HCT116 (cell line): ENCODE measurements at regions not wholly inside any gene's neighbourhood (a gene's known extent, or its start where the extent isn't known, plus 50 kb on each side); places are given as distances from the start of the nearest gene placed in this dataset.

Experiments used
- ATAC-seq: fragments of 200-7000 bp; cut with Tn5 transposase; 2 replicates; pipeline ENCODE4 v1.9.1; 2020; ENCODE audit warnings: mild to moderate bottlenecking, moderate library complexity
- BruUV-seq: library from RNA; stranded (reverse); fragments of 400-500 nt; replicated peaks from 2 replicates; lab custom pipeline; 2021; lab: Mats Ljungman, UMichigan
- CTCF ChIA-PET: fragments of 300-600 bp; sonication (Branson Sonifier 250); formaldehyde crosslinking; loops from one replicate; lab custom pipeline; 2021; ENCODE audit warnings: antibody characterized with exemption; lab: Charles Lee
- POLR2A ChIA-PET: fragments of 300-600, 350-600 bp; sonication (Branson Sonifier 250); formaldehyde crosslinking; loops from one replicate; lab custom pipeline; 2021; ENCODE audit warnings: antibody characterized with exemption; lab: Charles Lee
- RAD21 ChIA-PET, 2 experiments: fragments of 300-600 bp; sonication (Branson Sonifier 250); formaldehyde crosslinking; loops; one replicate each; lab custom pipeline; 2023; ENCODE audit warnings: low total read pairs in 2 of 2; ENCODE audit not compliant: uncharacterized antibody in 2 of 2, unreplicated experiment in 2 of 2, low non-redundant PET in 1 of 2; lab: Charles Lee
- DNase-seq: peaks from one replicate; pipeline ENCODE4 v3.0.0-alpha.2; 2010; ENCODE audit warnings: low read depth, low spot score
- H2AFZ ChIP-seq: fragments of 200-600 bp; shearing (Covaris generic), sonication (generic); 2 replicates; pipeline ENCODE4 v1.6.1; 2017; ENCODE audit warnings: low read depth, mixed run types, mixed read lengths, antibody characterized with exemption, low read length; ENCODE audit not compliant: poor library complexity, severe bottlenecking
- H3K27ac ChIP-seq: 2 replicates; pipeline ENCODE4 v1.5.1; 2012; ENCODE audit warnings: low read depth, low read length
- H3K27me3 ChIP-seq: fragments of 200-600 bp; sonication (generic); 2 replicates; pipeline ENCODE4 v1.6.1; 2016; ENCODE audit warnings: mixed run types, low read length, mixed read lengths; ENCODE audit not compliant: insufficient read depth
- H3K36me3 ChIP-seq, 2 experiments: fragments of 200-500 bp in 1 of 2; fragments of 200-600 bp in 1 of 2; sonication (Bioruptor generic) in 1 of 2; sonication (generic) in 1 of 2; 2 replicates each; pipeline versions ENCODE4 v1.5.1 to v1.6.1; 2014 to 2016; ENCODE audit warnings: low read length in 2 of 2, inconsistent platforms in 1 of 2, mixed read lengths in 1 of 2, mixed run types in 1 of 2; ENCODE audit not compliant: insufficient read depth in 2 of 2, control insufficient read depth in 1 of 2
- H3K4me1 ChIP-seq, 2 experiments: fragments of 200-600 bp in 1 of 2; sonication (generic) in 1 of 2; 2 replicates each; pipeline versions ENCODE4 v1.5.1 to v1.6.1; 2012 to 2017; ENCODE audit warnings: low read length in 2 of 2, inconsistent platforms in 1 of 2, mild to moderate bottlenecking in 1 of 2, mixed read lengths in 1 of 2, mixed run types in 1 of 2, moderate library complexity in 1 of 2; ENCODE audit not compliant: insufficient read depth in 2 of 2, control insufficient read depth in 1 of 2
- H3K4me2 ChIP-seq: fragments of 200-600 bp; sonication (generic); 2 replicates; pipeline ENCODE4 v1.6.1; 2017; ENCODE audit warnings: mixed run types, low read length, mixed read lengths
- H3K4me3 ChIP-seq, 2 experiments: fragments of 200-600 bp in 1 of 2; sonication (generic) in 1 of 2; replicated peaks in 1 of 2; 2 replicates each; pipeline ENCODE4 v1.5.1; 2011 to 2016; ENCODE audit warnings: low read length in 2 of 2, control low read depth in 1 of 2, low read depth in 1 of 2, mild to moderate bottlenecking in 1 of 2, mixed read lengths in 1 of 2, mixed run types in 1 of 2
- H3K79me2 ChIP-seq: fragments of 200-600 bp; sonication (generic); 2 replicates; pipeline ENCODE4 v1.6.1; 2017; ENCODE audit warnings: mild to moderate bottlenecking, mixed run types, low read length, moderate library complexity, mixed read lengths; ENCODE audit not compliant: insufficient read depth
- H3K9ac ChIP-seq: fragments of 200-600 bp; sonication (generic); 2 replicates; pipeline ENCODE4 v1.6.1; 2016; ENCODE audit warnings: low read length, mixed read lengths
- H3K9me2 ChIP-seq: fragments of 200-600 bp; sonication (generic), shearing (Covaris generic); 2 replicates; pipeline ENCODE4 v1.6.1; 2017; ENCODE audit warnings: mixed run types, mild to moderate bottlenecking, moderate library complexity; ENCODE audit not compliant: insufficient read depth
- H3K9me3 ChIP-seq, 2 experiments: fragments of 200-500 bp in 1 of 2; fragments of 200-600 bp in 1 of 2; sonication (Bioruptor generic) in 1 of 2; sonication (generic) in 1 of 2; 2 replicates each; pipeline ENCODE4 v1.6.1; 2014 to 2017; ENCODE audit warnings: low read length in 2 of 2, mixed read lengths in 2 of 2, inconsistent platforms in 1 of 2, low read depth in 1 of 2, mild to moderate bottlenecking in 1 of 2, mixed run types in 1 of 2, moderate library complexity in 1 of 2; ENCODE audit not compliant: control insufficient read depth in 1 of 2, insufficient read depth in 1 of 2
- H4K20me1 ChIP-seq: fragments of 200-600 bp; sonication (generic), shearing (Covaris generic); 2 replicates; pipeline ENCODE4 v1.6.1; 2017; ENCODE audit warnings: mixed run types, mild to moderate bottlenecking, moderate library complexity; ENCODE audit not compliant: insufficient read depth
- CEBPB ChIP-seq: IDR thresholded peaks from 2 replicates; pipeline ENCODE4 v1.6.1; 2012; ENCODE audit warnings: low read depth
- ELF1 ChIP-seq: IDR thresholded peaks from 2 replicates; pipeline ENCODE4 v1.6.1; 2012; ENCODE audit warnings: low read depth, borderline replicate concordance
- EZH2phosphoT487 ChIP-seq: fragments of 200-600 bp; IDR thresholded peaks from 2 replicates; pipeline ENCODE4 v1.6.1; 2018; ENCODE audit warnings: antibody characterized with exemption, borderline replicate concordance
- FOSL1 ChIP-seq: IDR thresholded peaks from 2 replicates; pipeline ENCODE4 v1.6.1; 2012; ENCODE audit warnings: low read depth
- MAX ChIP-seq: IDR thresholded peaks from 2 replicates; pipeline ENCODE4 v1.6.1; 2012
- POLR2A ChIP-seq: IDR thresholded peaks from 2 replicates; pipeline ENCODE4 v1.7.0; 2011; ENCODE audit warnings: borderline replicate concordance; ENCODE audit not compliant: insufficient read depth, insufficient read length; ENCODE audit errors: extremely low read depth
- POLR2AphosphoS5 ChIP-seq: IDR thresholded peaks from 2 replicates; pipeline ENCODE4 v1.6.1; 2011; ENCODE audit warnings: mild to moderate bottlenecking, low read depth, low read length, moderate library complexity
- RAD21 ChIP-seq: IDR thresholded peaks from 2 replicates; pipeline ENCODE4 v1.6.1; 2012; ENCODE audit warnings: low read depth, mild to moderate bottlenecking
- REST ChIP-seq: IDR thresholded peaks from 2 replicates; pipeline ENCODE4 v1.6.1; 2012; ENCODE audit warnings: low read depth
- SIN3A ChIP-seq: IDR thresholded peaks from 2 replicates; pipeline ENCODE4 v1.6.1; 2012; ENCODE audit warnings: low read depth
- SRF ChIP-seq: IDR thresholded peaks from 2 replicates; pipeline ENCODE4 v1.6.1; 2012; ENCODE audit warnings: low read depth
- TCF7L2 ChIP-seq: IDR thresholded peaks from 2 replicates; pipeline ENCODE4 v1.7.0; 2011; ENCODE audit warnings: borderline replicate concordance, inconsistent platforms; ENCODE audit not compliant: insufficient read depth, insufficient read length; ENCODE audit errors: extremely low read depth
- YY1 ChIP-seq: IDR thresholded peaks from 2 replicates; pipeline ENCODE4 v1.6.1; 2011; ENCODE audit warnings: low read length, low read depth, moderate library complexity, mild to moderate bottlenecking; ENCODE audit not compliant: insufficient replicate concordance; ENCODE audit errors: extremely low read depth
- ZNF274 ChIP-seq: fragments of 200-500 bp; sonication (Bioruptor generic); IDR thresholded peaks from 2 replicates; pipeline ENCODE4 v1.6.1; 2014; ENCODE audit warnings: mild to moderate bottlenecking, low read depth, low read length, inconsistent platforms
- intact Hi-C: fragments of 100-400 bp; cut with micrococcal nuclease; formaldehyde crosslinking; loops from 2 replicates; pipeline ENCODE4 v1.10.0; 2022
- TF ChIP-seq, protein P1 (sequence below), 3 experiments: fragments of 200-600 bp in 1 of 3; sonication (generic) in 1 of 3; IDR thresholded peaks in 2 of 3; conservative IDR thresholded peaks in 1 of 3; 2 replicates each; pipeline ENCODE4 v1.5.1; 2012 to 2017; ENCODE audit warnings: low read depth in 2 of 3, low read length in 2 of 3, antibody characterized with exemption in 1 of 3, borderline replicate concordance in 1 of 3, control low read depth in 1 of 3, mild to moderate bottlenecking in 1 of 3, mixed read lengths in 1 of 3, mixed run types in 1 of 3, moderate library complexity in 1 of 3; ENCODE audit not compliant: insufficient read depth in 1 of 3
- TF ChIP-seq, protein P2 (sequence below): IDR thresholded peaks from 2 replicates; pipeline ENCODE4 v1.6.1; 2012
- TF ChIP-seq, protein P3 (sequence below): IDR thresholded peaks from 2 replicates; pipeline ENCODE4 v1.6.1; 2011; ENCODE audit warnings: mild to moderate bottlenecking, low read length, moderate library complexity; ENCODE audit not compliant: insufficient replicate concordance; ENCODE audit errors: extremely low read depth

GRCh38 chr17:13199425-13199824, 181.6 kb upstream of the ELAC2 start (continued):
- TF ChIP-seq, protein P1, sequence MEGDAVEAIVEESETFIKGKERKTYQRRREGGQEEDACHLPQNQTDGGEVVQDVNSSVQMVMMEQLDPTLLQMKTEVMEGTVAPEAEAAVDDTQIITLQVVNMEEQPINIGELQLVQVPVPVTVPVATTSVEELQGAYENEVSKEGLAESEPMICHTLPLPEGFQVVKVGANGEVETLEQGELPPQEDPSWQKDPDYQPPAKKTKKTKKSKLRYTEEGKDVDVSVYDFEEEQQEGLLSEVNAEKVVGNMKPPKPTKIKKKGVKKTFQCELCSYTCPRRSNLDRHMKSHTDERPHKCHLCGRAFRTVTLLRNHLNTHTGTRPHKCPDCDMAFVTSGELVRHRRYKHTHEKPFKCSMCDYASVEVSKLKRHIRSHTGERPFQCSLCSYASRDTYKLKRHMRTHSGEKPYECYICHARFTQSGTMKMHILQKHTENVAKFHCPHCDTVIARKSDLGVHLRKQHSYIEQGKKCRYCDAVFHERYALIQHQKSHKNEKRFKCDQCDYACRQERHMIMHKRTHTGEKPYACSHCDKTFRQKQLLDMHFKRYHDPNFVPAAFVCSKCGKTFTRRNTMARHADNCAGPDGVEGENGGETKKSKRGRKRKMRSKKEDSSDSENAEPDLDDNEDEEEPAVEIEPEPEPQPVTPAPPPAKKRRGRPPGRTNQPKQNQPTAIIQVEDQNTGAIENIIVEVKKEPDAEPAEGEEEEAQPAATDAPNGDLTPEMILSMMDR (IDR thresholded peaks at IDR 0.05 in 2 of 3, conservative IDR thresholded peaks at IDR 0.05 in 1 of 3; ENCODE audit: borderline replicate concordance in 1 of 3, insufficient read depth in 1 of 3, low read depth in 2 of 3, low read length in 2 of 3): no peak
- no peak for TF ChIP-seq FOSL1
- TF ChIP-seq RAD21: no peak
- no peak for TF ChIP-seq POLR2AphosphoS5
- no peak for TF ChIP-seq SIN3A
- no peak for TF ChIP-seq EZH2phosphoT487
- no peak for TF ChIP-seq MAX
- no peak for TF ChIP-seq POLR2A

GRCh38 chr17:13197586-13197985, 179.8 kb upstream of the ELAC2 start:
- DNase-seq (no peak), ATAC-seq (no peak)
- intact Hi-C loops: no loop called here
- no peak overlapping the region for H2AFZ ChIP-seq
- H3K36me3 ChIP-seq: no peaks in the 10 kb centered on the region
- no peaks in the 10 kb centered on the region for H3K79me2 ChIP-seq
- no peak overlapping the region for H3K4me3 ChIP-seq
- H4K20me1 ChIP-seq: no peaks in the 10 kb centered on the region
- POLR2A ChIA-PET: no interaction called here
- RAD21 ChIA-PET: no interaction called here
- H3K9me3 ChIP-seq: no peaks in the 10 kb centered on the region
- no peak overlapping the region for H3K9ac ChIP-seq
- H3K9me2 ChIP-seq: no peaks in the 10 kb centered on the region
- no peak overlapping the region for H3K4me2 ChIP-seq
- peaks cover 3% of the 10 kb centered on the region; the same call in 1 of the 2 replicates for H3K27me3 ChIP-seq
- no peaks in the 10 kb centered on the region for H3K4me1 ChIP-seq
- H3K27ac ChIP-seq: no peak overlapping the region
- CTCF ChIA-PET: no interaction called here
- no TSS peak for BruUV-seq
- no peak for TF ChIP-seq SRF
- TF ChIP-seq REST: no peak
- no peak for TF ChIP-seq RAD21
- no peak for TF ChIP-seq CEBPB
- no peak for TF ChIP-seq ZNF274
- TF ChIP-seq ELF1: no peak
- TF ChIP-seq TCF7L2: no peak
- TF ChIP-seq, protein P2, sequence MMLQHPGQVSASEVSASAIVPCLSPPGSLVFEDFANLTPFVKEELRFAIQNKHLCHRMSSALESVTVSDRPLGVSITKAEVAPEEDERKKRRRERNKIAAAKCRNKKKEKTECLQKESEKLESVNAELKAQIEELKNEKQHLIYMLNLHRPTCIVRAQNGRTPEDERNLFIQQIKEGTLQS: no peak
- no peak for TF ChIP-seq EZH2phosphoT487
- no peak for TF ChIP-seq MAX
- no peak for TF ChIP-seq YY1
- TF ChIP-seq, protein P3, sequence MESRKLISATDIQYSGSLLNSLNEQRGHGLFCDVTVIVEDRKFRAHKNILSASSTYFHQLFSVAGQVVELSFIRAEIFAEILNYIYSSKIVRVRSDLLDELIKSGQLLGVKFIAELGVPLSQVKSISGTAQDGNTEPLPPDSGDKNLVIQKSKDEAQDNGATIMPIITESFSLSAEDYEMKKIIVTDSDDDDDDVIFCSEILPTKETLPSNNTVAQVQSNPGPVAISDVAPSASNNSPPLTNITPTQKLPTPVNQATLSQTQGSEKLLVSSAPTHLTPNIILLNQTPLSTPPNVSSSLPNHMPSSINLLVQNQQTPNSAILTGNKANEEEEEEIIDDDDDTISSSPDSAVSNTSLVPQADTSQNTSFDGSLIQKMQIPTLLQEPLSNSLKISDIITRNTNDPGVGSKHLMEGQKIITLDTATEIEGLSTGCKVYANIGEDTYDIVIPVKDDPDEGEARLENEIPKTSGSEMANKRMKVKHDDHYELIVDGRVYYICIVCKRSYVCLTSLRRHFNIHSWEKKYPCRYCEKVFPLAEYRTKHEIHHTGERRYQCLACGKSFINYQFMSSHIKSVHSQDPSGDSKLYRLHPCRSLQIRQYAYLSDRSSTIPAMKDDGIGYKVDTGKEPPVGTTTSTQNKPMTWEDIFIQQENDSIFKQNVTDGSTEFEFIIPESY: no peak
- no peak for TF ChIP-seq FOSL1
- no peak for TF ChIP-seq POLR2AphosphoS5
- no peak for TF ChIP-seq POLR2A
